Nephron (organoid): ENCODE measurements at regions not wholly inside any gene's neighbourhood (a gene's known extent, or its start where the extent isn't known, plus 50 kb on each side); places are given as distances from the start of the nearest gene placed in this dataset.

Experiments used
- H3K27ac Mint-ChIP-seq, 3 experiments: 2 replicates each; pipeline ENCODE4 v1.8.0; 2020; ENCODE audit warnings: mixed read lengths in 3 of 3, mild to moderate bottlenecking in 2 of 3, moderate library complexity in 1 of 3
- H3K27me3 Mint-ChIP-seq: 2 replicates; pipeline ENCODE4 v1.8.0; 2021; ENCODE audit warnings: low read depth, mild to moderate bottlenecking, moderate library complexity, mixed read lengths
- H3K36me3 Mint-ChIP-seq: 2 replicates; pipeline ENCODE4 v1.8.0; 2020; ENCODE audit warnings: low read depth, mixed read lengths
- H3K4me1 Mint-ChIP-seq: 2 replicates; pipeline ENCODE4 v1.8.0; 2020; ENCODE audit warnings: mixed read lengths
- H3K4me3 Mint-ChIP-seq, 3 experiments: 2 replicates each; pipeline ENCODE4 v1.8.0; 2020; ENCODE audit warnings: mild to moderate bottlenecking in 3 of 3, mixed read lengths in 3 of 3, moderate library complexity in 2 of 3
- H3K9me3 Mint-ChIP-seq: 2 replicates; pipeline ENCODE4 v1.8.0; 2020; ENCODE audit warnings: mixed read lengths
- CTCF ChIP-seq, 3 experiments: fragments of 200-600 bp; sonication (generic); IDR thresholded peaks; one replicate each; pipeline ENCODE4 v1.5.0; 2021; ENCODE audit warnings: antibody characterized with exemption in 3 of 3; ENCODE audit not compliant: unreplicated experiment in 3 of 3

DNA sequence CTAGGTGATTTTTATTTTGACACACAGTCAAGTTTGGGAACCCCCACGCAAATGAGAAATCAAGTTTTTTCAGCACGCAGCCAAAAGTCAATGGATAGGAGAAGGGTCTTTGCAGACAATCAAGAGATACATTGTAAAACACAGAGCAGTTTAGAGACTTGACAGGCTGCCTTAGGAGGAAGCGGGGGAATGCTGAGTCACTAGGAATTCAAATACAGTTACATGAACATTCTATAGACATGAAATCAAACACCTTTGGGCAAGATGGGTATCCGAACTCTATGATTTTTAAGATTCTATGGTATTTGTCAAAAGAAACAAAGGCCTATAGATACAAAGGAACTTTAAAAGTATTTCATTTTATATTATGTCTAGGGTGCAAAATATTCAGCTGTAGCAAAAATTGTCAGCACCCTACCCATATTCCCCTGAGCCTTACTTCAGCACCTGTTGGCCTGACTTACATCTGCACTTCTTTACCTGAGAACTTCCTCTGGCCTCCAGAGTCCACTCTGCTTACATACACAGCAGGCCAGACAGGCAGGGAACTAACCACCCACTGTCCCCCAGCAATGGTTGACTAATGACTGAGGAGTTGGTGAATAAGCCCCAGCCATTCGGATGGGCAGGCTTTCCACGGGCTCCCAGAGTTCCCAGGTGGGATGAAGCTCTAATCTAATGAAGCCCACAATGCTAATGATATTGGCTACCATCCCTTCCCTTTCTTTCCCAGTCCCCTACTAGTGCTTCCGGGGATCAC is 289.3 kb upstream of the RORA start:
- H3K27me3 Mint-ChIP-seq: no peaks in the 10 kb centered on the region
- H3K9me3 Mint-ChIP-seq: no peaks in the 10 kb centered on the region
- peaks cover 7% of the 10 kb centered on the region for H3K4me1 Mint-ChIP-seq
- no peaks in the 10 kb centered on the region for H3K36me3 Mint-ChIP-seq
- H3K27ac Mint-ChIP-seq: no peak overlapping the region
- TF ChIP-seq CTCF (IDR thresholded peaks at IDR 0.05; ENCODE audit: unreplicated experiment in 3 of 3): no peak
- H3K4me3 Mint-ChIP-seq: no peak overlapping the region

DNA sequence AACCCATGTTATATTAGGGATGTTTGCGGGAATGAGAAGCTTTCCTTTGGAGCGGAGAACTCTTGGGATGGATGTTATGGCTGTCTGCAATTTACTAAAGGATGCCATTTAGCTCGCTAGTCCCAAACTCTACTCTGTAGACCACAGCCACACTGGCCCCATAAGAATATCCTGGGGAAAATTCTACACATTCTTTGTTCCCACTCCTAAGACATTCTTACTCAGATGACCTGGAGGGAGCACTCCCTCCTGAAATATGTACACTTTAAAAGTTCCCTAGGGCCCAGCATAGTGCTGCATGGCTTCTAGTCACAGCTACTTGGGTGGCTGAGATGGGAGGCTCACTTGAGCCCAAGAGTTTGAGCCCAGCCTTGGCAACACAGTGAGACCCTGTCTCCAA is 288.7 kb upstream of the RORA start:
- no peaks in the 10 kb centered on the region for H3K9me3 Mint-ChIP-seq
- H3K4me3 Mint-ChIP-seq: no peak overlapping the region
- no peak for TF ChIP-seq CTCF (IDR thresholded peaks at IDR 0.05; ENCODE audit: unreplicated experiment in 3 of 3)
- H3K27me3 Mint-ChIP-seq: no peaks in the 10 kb centered on the region
- H3K27ac Mint-ChIP-seq: no peak overlapping the region
- no peaks in the 10 kb centered on the region for H3K36me3 Mint-ChIP-seq
- peaks cover 7% of the 10 kb centered on the region for H3K4me1 Mint-ChIP-seq

GRCh38 chr15:61517335-61517734 is 288.2 kb upstream of the RORA start:
- H3K4me3 Mint-ChIP-seq: no peak overlapping the region
- H3K9me3 Mint-ChIP-seq: no peaks in the 10 kb centered on the region
- H3K27me3 Mint-ChIP-seq: no peaks in the 10 kb centered on the region
- H3K27ac Mint-ChIP-seq: no peak overlapping the region
- no peaks in the 10 kb centered on the region for H3K36me3 Mint-ChIP-seq
- peaks cover 7% of the 10 kb centered on the region for H3K4me1 Mint-ChIP-seq
- no peak for TF ChIP-seq CTCF (IDR thresholded peaks at IDR 0.05; ENCODE audit: unreplicated experiment in 3 of 3)

DNA sequence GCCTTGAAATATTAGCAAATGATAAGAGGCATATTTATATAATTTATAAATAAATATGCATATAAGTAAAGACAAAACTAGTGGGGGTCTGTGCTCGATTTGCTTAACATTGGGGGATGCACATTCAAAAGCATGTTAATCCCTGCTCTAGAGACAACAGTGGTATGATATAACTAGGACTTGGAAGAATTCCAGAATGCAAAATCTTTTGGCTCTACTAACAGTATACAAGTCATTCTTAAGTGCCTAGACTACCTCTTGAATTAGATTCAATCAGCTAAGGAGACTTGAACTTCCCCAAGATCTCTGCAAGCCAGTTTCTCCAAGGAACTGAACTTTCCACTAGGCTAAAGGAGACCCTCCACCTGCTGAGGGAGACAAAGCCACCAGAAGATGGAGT is 282.7 kb upstream of the RORA start:
- H3K36me3 Mint-ChIP-seq: no peaks in the 10 kb centered on the region
- peaks cover 23% of the 10 kb centered on the region for H3K4me1 Mint-ChIP-seq
- H3K9me3 Mint-ChIP-seq: peaks cover 2% of the 10 kb centered on the region
- H3K4me3 Mint-ChIP-seq: no peak overlapping the region
- no peaks in the 10 kb centered on the region for H3K27me3 Mint-ChIP-seq
- H3K27ac Mint-ChIP-seq: peak overlapping the region in 1 of 3 experiments; percentile 40
- no peak for TF ChIP-seq CTCF (IDR thresholded peaks at IDR 0.05; ENCODE audit: unreplicated experiment in 3 of 3)

GRCh38 chr15:61511089-61511488 is 282.0 kb upstream of the RORA start:
- no peak overlapping the region for H3K27ac Mint-ChIP-seq
- peaks cover 2% of the 10 kb centered on the region for H3K9me3 Mint-ChIP-seq
- no peak overlapping the region for H3K4me3 Mint-ChIP-seq
- no peak for TF ChIP-seq CTCF (IDR thresholded peaks at IDR 0.05; ENCODE audit: unreplicated experiment in 3 of 3)
- H3K4me1 Mint-ChIP-seq: peaks cover 23% of the 10 kb centered on the region
- H3K27me3 Mint-ChIP-seq: no peaks in the 10 kb centered on the region
- H3K36me3 Mint-ChIP-seq: no peaks in the 10 kb centered on the region

DNA sequence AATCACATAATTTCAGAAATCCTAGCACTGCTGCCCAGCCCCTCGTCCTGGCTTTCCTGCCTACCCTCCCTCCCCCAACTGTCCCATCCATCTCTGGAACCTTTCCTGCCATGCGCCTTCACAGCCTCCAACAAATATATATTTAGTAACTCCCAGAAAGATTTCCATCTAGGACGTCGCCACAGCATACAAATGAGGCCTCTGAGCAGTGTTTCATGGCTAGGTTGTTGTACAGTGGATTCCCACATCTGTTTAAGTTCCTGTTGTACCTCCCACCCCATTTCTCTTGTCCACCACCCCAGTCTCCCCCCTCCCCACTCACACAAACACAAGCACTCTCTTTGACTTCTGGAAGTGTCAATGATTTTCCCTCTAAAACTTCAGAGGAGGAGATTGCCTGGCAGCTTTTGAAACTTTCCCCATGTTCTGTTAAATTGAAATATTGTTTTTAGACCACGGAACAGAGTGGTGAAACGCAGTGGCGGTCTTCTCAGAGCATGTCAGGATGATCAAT is 280.3 kb upstream of the RORA start:
- Mint-ChIP-seq H3K4me1 (peaks cover 16% of the 10 kb centered on the region), H3K36me3 (no peaks in the 10 kb centered on the region), H3K4me3 (no peak overlapping the region), H3K27ac (no peak overlapping the region), H3K27me3 (no peaks in the 10 kb centered on the region), H3K9me3 (peaks cover 2% of the 10 kb centered on the region)
- no peak for TF ChIP-seq CTCF (IDR thresholded peaks at IDR 0.05; ENCODE audit: unreplicated experiment in 3 of 3)
